CD4-positive, alpha-beta T cell (primary cell): ENCODE measurements at regions not wholly inside any gene's neighbourhood (a gene's known extent, or its start where the extent isn't known, plus 50 kb on each side); places are given as distances from the start of the nearest gene placed in this dataset.
"Not testable (repeated sequence)": the region's sequence is repeated elsewhere in the genome, so short reads cannot be mapped to it uniquely, and the experiment has no call there.

ENCODE experiments used
- ATAC-seq: fragments of 200-7000 bp; cut with Tn5 transposase; one replicate; pipeline ENCODE4 v1.10.0; 2022; ENCODE audit warnings: mild to moderate bottlenecking; ENCODE audit not compliant: poor library complexity
- CTCF ChIA-PET: fragments of 350-600 bp; sonication (Branson Sonifier 250); formaldehyde crosslinking; loops from one replicate; lab custom pipeline; 2021; ENCODE audit warnings: antibody characterized with exemption, inconsistent platforms; lab: Charles Lee
- POLR2A ChIA-PET: fragments of 350-600 bp; sonication (Branson Sonifier 250); formaldehyde crosslinking; loops from one replicate; lab custom pipeline; 2021; ENCODE audit warnings: antibody characterized with exemption, inconsistent platforms; lab: Charles Lee
- DNase-seq, 14 experiments: peaks; one replicate each; pipeline ENCODE4 v3.0.0-alpha.2; 2013 to 2020; ENCODE audit warnings: mixed read lengths in 2 of 14
- H3K27ac ChIP-seq, 2 donors: one replicate each; pipeline versions ENCODE4 v1.5.1 to v1.7.0; 2013; ENCODE audit warnings: low read length in 2 of 2, low read depth in 1 of 2, mild to moderate bottlenecking in 1 of 2
- H3K27me3 ChIP-seq, 2 experiments: 1 replicate in 1 of 2; 2 replicates in 1 of 2; pipeline versions ENCODE4 v1.6.1 to v1.7.0; 2013; ENCODE audit warnings: low read length in 2 of 2, control low read depth in 1 of 2, mild to moderate bottlenecking in 1 of 2, moderate library complexity in 1 of 2; ENCODE audit not compliant: insufficient read depth in 2 of 2, control insufficient read depth in 1 of 2
- H3K36me3 ChIP-seq: one replicate; pipeline ENCODE4 v1.6.1; 2013; ENCODE audit warnings: low read length, control low read depth; ENCODE audit not compliant: insufficient read depth
- H3K4me1 ChIP-seq: one replicate; pipeline ENCODE4 v1.6.1; 2013; ENCODE audit warnings: low read length, control low read depth; ENCODE audit not compliant: insufficient read depth
- H3K4me3 ChIP-seq: one replicate; pipeline ENCODE4 v1.5.1; 2013; ENCODE audit warnings: mild to moderate bottlenecking, low read length, moderate library complexity
- H3K9me3 ChIP-seq, 2 experiments: 1 replicate in 1 of 2; 2 replicates in 1 of 2; pipeline versions ENCODE4 v1.6.1 to v1.7.0; 2013; ENCODE audit warnings: low read length in 2 of 2, mild to moderate bottlenecking in 2 of 2, control low read depth in 1 of 2, moderate library complexity in 1 of 2; ENCODE audit not compliant: control insufficient read depth in 1 of 2, insufficient read depth in 1 of 2
- H3K27ac Mint-ChIP-seq: one replicate; pipeline ENCODE4 v1.8.0; 2020; ENCODE audit warnings: mixed read lengths
- H3K27me3 Mint-ChIP-seq: one replicate; pipeline ENCODE4 v1.8.0; 2021; ENCODE audit warnings: mixed read lengths
- H3K36me3 Mint-ChIP-seq: one replicate; pipeline ENCODE4 v1.8.0; 2021; ENCODE audit warnings: low read depth, mixed read lengths
- H3K4me1 Mint-ChIP-seq: one replicate; pipeline ENCODE4 v1.8.0; 2021; ENCODE audit warnings: low read depth, mixed read lengths
- H3K4me3 Mint-ChIP-seq: one replicate; pipeline ENCODE4 v1.8.0; 2020; ENCODE audit warnings: mild to moderate bottlenecking, mixed read lengths
- H3K9me3 Mint-ChIP-seq: one replicate; pipeline ENCODE4 v1.8.0; 2020; ENCODE audit warnings: mixed read lengths
- intact Hi-C, 2 experiments: fragments of 100-400 bp; cut with DNase I in 1 of 2; cut with micrococcal nuclease in 1 of 2; formaldehyde crosslinking; loops; one replicate each; pipeline versions ENCODE4 v1.15.1 to v1.9.0; 2023 to 2025; cut with DNase I, micrococcal nuclease
- TF ChIP-seq, protein P1 (sequence below): fragments of 200-600 bp; IDR thresholded peaks from one replicate; pipeline ENCODE4 v1.8.0; 2022; ENCODE audit warnings: antibody characterized with exemption, mild to moderate bottlenecking

DNA sequence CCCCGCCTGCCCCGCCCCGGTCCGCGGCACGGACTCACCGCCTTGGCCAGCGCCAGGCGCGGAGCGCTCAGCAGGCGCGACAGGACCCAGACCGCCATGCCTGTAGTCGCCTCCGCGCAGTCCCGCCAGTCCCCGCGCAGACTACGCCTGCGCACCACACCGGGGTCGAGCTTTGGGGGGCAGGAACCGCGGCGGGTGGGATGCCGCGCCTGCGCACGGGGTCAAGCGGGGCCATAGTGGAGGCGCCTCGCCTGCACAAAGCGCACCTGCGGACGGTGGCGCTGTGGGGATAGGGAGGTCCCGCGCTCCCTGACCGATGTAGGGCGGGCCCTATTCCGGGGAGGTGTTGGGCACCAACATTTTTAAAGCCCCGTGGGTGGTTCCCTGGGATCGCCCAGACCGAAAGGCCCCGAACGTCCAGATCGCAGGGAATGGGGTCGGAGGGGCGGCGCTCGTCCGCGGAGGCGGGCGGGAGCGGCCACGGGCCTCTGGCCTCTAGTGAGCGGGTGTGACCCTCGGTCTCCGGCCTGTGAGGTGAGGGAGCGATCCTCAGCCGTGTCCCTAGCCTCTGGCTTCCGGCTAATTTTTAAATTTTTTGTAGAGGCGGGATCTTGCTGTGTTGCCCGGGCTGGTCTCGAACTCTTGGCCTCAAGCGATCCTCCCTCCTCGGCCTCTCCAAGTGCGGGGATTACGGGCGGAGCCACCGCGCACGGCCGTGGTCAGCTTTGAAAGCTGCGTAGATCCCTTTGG lies 70.8 kb upstream of the LPCAT1 start:
- ATAC-seq (peak; percentile 80), DNase-seq (peak; percentile 43 to 85 (median 62))
- POLR2A ChIA-PET, result interaction anchor here (1.1 to 1.2 kb wide), 2 partner anchors 50 to 208 kb away, joined by 5 to 6 read pairs; no protein-coding TSS in a partner anchor
- Mint-ChIP-seq H3K27me3 (no peaks in the 10 kb centered on the region), H3K4me3 (peak overlapping the region; percentile 83), H3K27ac (no peak overlapping the region), H3K9me3 (no peaks in the 10 kb centered on the region), H3K4me1 (peaks cover 4% of the 10 kb centered on the region), H3K36me3 (peaks cover 22% of the 10 kb centered on the region)
- no peaks in the 10 kb centered on the region for H3K9me3 ChIP-seq
- intact Hi-C loops, result no loop called here
- H3K27ac ChIP-seq, result no peak overlapping the region
- CTCF ChIA-PET, result interaction anchor here (0.7 to 1.1 kb wide), 3 partner anchors 51 to 999 kb away, joined by 3 to 4 read pairs (median 4); no protein-coding TSS in a partner anchor
- peaks cover 10% of the 10 kb centered on the region for H3K4me1 ChIP-seq
- H3K4me3 ChIP-seq, result peak overlapping the region; percentile 48
- H3K36me3 ChIP-seq, result no peaks in the 10 kb centered on the region
- no peaks in the 10 kb centered on the region for H3K27me3 ChIP-seq
- TF ChIP-seq, protein P1, sequence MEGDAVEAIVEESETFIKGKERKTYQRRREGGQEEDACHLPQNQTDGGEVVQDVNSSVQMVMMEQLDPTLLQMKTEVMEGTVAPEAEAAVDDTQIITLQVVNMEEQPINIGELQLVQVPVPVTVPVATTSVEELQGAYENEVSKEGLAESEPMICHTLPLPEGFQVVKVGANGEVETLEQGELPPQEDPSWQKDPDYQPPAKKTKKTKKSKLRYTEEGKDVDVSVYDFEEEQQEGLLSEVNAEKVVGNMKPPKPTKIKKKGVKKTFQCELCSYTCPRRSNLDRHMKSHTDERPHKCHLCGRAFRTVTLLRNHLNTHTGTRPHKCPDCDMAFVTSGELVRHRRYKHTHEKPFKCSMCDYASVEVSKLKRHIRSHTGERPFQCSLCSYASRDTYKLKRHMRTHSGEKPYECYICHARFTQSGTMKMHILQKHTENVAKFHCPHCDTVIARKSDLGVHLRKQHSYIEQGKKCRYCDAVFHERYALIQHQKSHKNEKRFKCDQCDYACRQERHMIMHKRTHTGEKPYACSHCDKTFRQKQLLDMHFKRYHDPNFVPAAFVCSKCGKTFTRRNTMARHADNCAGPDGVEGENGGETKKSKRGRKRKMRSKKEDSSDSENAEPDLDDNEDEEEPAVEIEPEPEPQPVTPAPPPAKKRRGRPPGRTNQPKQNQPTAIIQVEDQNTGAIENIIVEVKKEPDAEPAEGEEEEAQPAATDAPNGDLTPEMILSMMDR, result peak; percentile 34

DNA sequence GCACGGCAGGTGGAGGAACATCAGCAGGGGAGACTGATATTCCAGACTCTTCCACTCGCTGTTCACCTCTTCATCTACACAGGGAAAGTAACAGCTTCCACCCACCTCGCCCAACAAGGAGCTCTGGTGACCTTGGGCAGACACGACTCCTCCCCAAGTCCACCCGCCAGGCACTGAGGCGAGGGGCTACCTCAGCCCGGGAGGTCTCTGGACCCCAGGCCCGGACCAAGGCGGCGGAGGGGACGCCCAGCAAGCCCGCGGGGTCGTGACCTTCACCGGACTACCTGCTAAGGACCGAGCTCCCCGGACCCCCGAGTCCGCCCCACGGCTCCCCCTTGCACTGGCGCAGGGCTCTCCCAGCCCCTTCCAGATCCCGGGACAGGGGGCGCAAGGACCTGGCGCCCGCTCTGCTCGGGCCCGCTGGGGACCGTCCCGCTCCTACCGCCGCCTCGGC lies 70.2 kb upstream of the LPCAT1 start:
- TF ChIP-seq, protein P1, result no peak
- H3K4me1 Mint-ChIP-seq, result peaks cover 4% of the 10 kb centered on the region
- no peaks in the 10 kb centered on the region for H3K9me3 Mint-ChIP-seq
- no peaks in the 10 kb centered on the region for H3K36me3 ChIP-seq
- no peak for ATAC-seq
- no peaks in the 10 kb centered on the region for H3K27me3 ChIP-seq
- ChIA-PET POLR2A (interaction anchor here (0.6 to 1.2 kb wide), 3 partner anchors 51 to 208 kb away, joined by 3 to 6 read pairs (median 5); no protein-coding TSS in a partner anchor), CTCF (interaction anchor here (0.7 to 1.1 kb wide), 3 partner anchors 51 to 998 kb away, joined by 3 to 4 read pairs (median 4); no protein-coding TSS in a partner anchor)
- H3K27ac Mint-ChIP-seq, result no peak overlapping the region
- intact Hi-C loops, result no loop called here
- H3K4me3 Mint-ChIP-seq, result peak overlapping the region; percentile 83
- H3K27ac ChIP-seq, result no peak overlapping the region
- peak in 2 of 14 experiments; percentile 6 to 19 for DNase-seq
- H3K4me3 ChIP-seq, result peak overlapping the region; percentile 48
- H3K27me3 Mint-ChIP-seq, result no peaks in the 10 kb centered on the region
- H3K4me1 ChIP-seq, result peaks cover 10% of the 10 kb centered on the region
- H3K36me3 Mint-ChIP-seq, result peaks cover 16% of the 10 kb centered on the region
- no peaks in the 10 kb centered on the region for H3K9me3 ChIP-seq

DNA sequence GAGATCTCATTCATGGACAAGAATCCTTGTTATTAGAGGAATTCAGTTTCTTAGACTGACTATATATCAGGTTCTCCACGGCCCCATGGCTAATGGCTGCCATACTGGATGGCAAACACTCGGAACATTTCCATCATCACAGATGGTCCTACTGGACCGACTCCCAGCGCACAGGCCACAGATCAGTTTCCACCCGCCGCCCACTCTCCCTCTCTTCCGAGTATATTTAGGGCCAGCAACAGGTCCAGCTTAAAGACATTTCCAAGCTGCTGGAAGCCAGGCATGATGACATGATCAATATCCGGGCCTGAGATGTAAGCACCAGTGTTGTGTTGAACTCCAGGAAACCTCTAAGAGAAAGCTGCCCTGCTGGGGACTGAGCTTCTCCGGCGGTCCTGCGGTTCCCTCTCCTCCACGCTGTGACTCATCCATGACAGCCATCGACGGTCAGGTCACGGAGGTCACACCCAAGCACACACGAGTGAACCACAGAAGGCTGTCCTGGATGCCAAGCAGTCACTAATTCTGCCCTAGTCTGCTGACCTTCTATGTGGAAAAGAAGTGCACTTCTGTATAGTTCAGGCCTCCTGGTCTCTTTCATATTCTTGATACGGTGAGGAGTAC lies 64.4 kb upstream of the LPCAT1 start:
- H3K4me3 ChIP-seq, H3K27me3 Mint-ChIP-seq, ATAC-seq, H3K27ac ChIP-seq, H3K27me3 ChIP-seq, H3K9me3 ChIP-seq, H3K4me1 ChIP-seq, POLR2A ChIA-PET, H3K27ac Mint-ChIP-seq, H3K4me3 Mint-ChIP-seq, H3K9me3 Mint-ChIP-seq, intact Hi-C loops, H3K4me1 Mint-ChIP-seq, DNase-seq, H3K36me3 ChIP-seq, CTCF ChIA-PET: not testable (repeated sequence)
- H3K36me3 Mint-ChIP-seq, result peaks cover 45% of the 10 kb centered on the region

DNA sequence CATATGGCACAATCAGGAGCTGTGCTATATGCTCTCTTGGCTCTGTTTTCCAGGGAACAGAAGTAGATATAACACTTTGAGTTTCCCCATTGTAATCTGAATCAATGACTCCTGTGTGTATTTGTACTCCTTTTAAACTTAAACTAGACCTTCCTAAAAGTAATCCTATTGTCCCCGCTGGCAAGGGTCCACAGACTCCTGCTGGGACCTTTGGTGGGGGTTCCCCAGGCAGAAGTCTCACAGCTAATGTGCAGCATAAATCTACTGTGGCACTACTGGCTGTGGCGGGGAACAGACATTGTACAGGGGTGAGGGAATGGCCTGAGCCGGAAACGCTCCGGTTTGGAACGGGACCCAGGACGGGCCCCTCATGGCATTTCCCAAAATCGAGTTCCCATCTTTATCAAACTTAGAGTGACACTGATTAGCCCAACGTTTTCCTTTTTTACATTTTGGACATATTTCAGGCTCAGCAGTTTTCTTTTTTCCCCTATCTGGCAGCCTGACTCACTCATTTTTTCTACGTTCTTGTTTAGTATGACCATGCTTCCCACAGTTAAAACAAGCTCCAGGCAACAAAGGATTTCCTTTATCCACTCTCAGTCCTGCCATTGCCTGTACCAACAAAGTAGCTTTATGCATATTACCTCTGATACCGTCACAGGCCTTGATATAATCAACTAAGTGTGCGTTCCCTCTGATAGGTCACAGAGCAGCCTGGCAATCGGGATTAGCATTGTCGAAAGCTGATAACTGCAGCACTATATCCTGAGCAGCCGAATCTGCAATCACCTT lies 59.5 kb upstream of the LPCAT1 start:
- H3K4me3 ChIP-seq, ATAC-seq, H3K27ac ChIP-seq, H3K9me3 Mint-ChIP-seq, DNase-seq, H3K9me3 ChIP-seq, CTCF ChIA-PET, H3K4me1 Mint-ChIP-seq, intact Hi-C loops, H3K4me1 ChIP-seq, H3K27ac Mint-ChIP-seq, H3K36me3 ChIP-seq, H3K27me3 ChIP-seq, H3K4me3 Mint-ChIP-seq, POLR2A ChIA-PET, H3K27me3 Mint-ChIP-seq: not testable (repeated sequence)
- peaks cover 41% of the 10 kb centered on the region for H3K36me3 Mint-ChIP-seq

DNA sequence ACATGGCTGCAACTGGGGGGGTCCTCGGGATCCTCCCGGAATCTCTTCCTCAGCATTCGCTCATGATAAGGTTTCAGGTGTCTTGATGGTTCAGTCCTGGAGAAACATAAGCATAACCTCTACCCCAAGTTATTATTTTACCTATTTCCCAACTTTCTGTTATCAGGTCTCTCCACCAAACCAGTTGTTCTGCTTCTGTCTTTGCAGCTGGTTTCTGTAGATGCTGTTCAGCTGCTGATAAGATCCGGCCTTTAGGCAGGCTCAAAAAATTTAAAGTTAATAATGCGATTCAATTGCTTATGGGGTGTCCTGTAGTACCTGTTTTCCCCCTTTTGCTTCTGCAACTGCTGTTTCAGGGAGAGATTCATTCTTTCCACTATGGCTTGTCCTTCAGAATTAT lies 55.6 kb upstream of the LPCAT1 start:
- H3K4me3 ChIP-seq, POLR2A ChIA-PET, H3K27ac Mint-ChIP-seq, CTCF ChIA-PET, DNase-seq, H3K27me3 ChIP-seq, H3K4me1 ChIP-seq, H3K27me3 Mint-ChIP-seq, H3K27ac ChIP-seq, H3K9me3 ChIP-seq, H3K9me3 Mint-ChIP-seq, H3K4me3 Mint-ChIP-seq, ATAC-seq, H3K36me3 ChIP-seq, intact Hi-C loops, H3K4me1 Mint-ChIP-seq: not testable (repeated sequence)
- H3K36me3 Mint-ChIP-seq, result peaks cover 31% of the 10 kb centered on the region
